ENCODE measurements at regions not wholly inside any gene's neighbourhood (a gene's known extent, or its start where the extent isn't known, plus 50 kb on each side); places are given as distances from the start of the nearest gene placed in this dataset.

DNA sequence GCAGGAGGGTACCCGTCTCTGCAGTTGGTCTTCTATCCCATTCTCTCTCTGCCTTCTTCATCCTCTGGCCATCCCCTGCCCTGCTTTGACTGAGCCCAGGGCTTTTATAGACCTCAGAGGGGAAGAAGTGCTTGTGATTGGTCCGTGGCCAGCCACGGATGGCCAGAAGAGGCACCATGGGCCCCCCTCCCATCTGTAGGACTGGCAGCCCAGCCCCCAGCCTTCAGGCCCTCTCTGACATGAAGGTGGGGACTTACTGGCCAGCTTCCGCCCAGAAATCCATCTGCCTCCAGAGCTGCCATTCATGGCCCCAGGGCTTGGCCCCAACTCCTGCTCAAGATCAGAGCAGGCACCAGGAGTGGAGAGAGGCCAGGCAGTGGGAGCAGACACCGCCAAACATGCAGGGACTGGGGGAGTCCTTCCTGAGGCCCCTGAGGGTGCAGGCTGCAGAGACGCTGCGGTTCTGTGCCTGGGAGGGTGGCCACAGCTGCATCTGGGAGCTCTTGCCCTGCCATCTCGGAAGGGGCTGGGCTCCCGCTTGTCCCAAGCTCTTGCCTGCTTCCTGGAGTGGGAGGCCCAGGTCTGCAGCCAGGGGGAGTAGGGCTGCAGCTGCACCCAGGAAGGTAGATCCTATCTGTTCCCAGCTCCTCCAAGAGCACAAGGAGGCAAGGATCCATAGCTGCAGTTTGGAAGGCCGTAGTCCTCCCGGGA lies 698.6 kb upstream of the B3GALT2 start:
- no peak for TF ChIP-seq CTCF (IDR thresholded peaks at IDR 0.05; ENCODE audit: borderline replicate concordance, extremely low read depth, low read length, poor library complexity, severe bottlenecking)
- TF ChIP-seq EZH2 (IDR thresholded peaks at IDR 0.05; ENCODE audit: borderline replicate concordance, low read depth, low read length, severe bottlenecking): no peak
